ENCODE measurements at regions not wholly inside any gene's neighbourhood (a gene's known extent, or its start where the extent isn't known, plus 50 kb on each side); places are given as distances from the start of the nearest gene placed in this dataset.
"Not testable (repeated sequence)": the region's sequence is repeated elsewhere in the genome, so short reads cannot be mapped to it uniquely, and the experiment has no call there.

GRCh38 chrX:93868289-93868965 is 194.4 kb downstream of the FAM133A start:
- Histone ChIP-seq H3K27me3 (ENCODE audit: control insufficient read depth, insufficient read depth, low read length) (no peaks in the 10 kb centered on the region), H3K4me3 (ENCODE audit: low read depth, low read length) (no peak overlapping the region), H3K9me3 (ENCODE audit: control insufficient read depth in 2 of 2, low read length in 2 of 2) (no peaks in the 10 kb centered on the region), H3K4me1 (ENCODE audit: control insufficient read depth, insufficient read depth, low read length, poor library complexity, severe bottlenecking) (no peaks in the 10 kb centered on the region), H3K36me3 (ENCODE audit: control insufficient read depth, insufficient read depth, low read length) (no peaks in the 10 kb centered on the region), H3K27ac (ENCODE audit: insufficient read depth, low read length, poor library complexity, severe bottlenecking) (no peak overlapping the region)
- Mint-ChIP-seq H3K27ac (no peak overlapping the region), H3K4me1 (no peaks in the 10 kb centered on the region), H3K4me3 (no peak overlapping the region), H3K27me3 (no peaks in the 10 kb centered on the region), H3K36me3 (no peaks in the 10 kb centered on the region), H3K9me3 (peaks cover 0 to 2% (median 0%) of the 10 kb centered on the region in 7 donors)
- no peak for DNase-seq
- no peak for ATAC-seq (ENCODE audit: low read depth in 2 of 2)

GRCh38 chrX:93874554-93874953 is 200.5 kb downstream of the FAM133A start:
- Histone ChIP-seq H3K9me3 (ENCODE audit: control insufficient read depth in 2 of 2, low read length in 2 of 2) (no peaks in the 10 kb centered on the region), H3K36me3 (ENCODE audit: control insufficient read depth, insufficient read depth, low read length) (no peaks in the 10 kb centered on the region), H3K4me1 (ENCODE audit: control insufficient read depth, insufficient read depth, low read length, poor library complexity, severe bottlenecking) (no peaks in the 10 kb centered on the region), H3K27ac (ENCODE audit: insufficient read depth, low read length, poor library complexity, severe bottlenecking) (no peak overlapping the region), H3K4me3 (ENCODE audit: low read depth, low read length) (no peak overlapping the region), H3K27me3 (ENCODE audit: control insufficient read depth, insufficient read depth, low read length) (no peaks in the 10 kb centered on the region)
- Mint-ChIP-seq H3K9me3 (peaks cover 0 to 13% (median 4%) of the 10 kb centered on the region in 7 donors), H3K27me3 (no peaks in the 10 kb centered on the region), H3K36me3 (no peaks in the 10 kb centered on the region), H3K4me1 (no peaks in the 10 kb centered on the region), H3K27ac (no peak overlapping the region), H3K4me3 (no peak overlapping the region)
- no peak for ATAC-seq (ENCODE audit: low read depth in 2 of 2)
- DNase-seq: peak in 1 of 3 donors; percentile 6

GRCh38 chrX:93875621-93876282 is 201.7 kb downstream of the FAM133A start:
- Mint-ChIP-seq H3K9me3 (peaks cover 0 to 13% (median 4%) of the 10 kb centered on the region in 7 donors), H3K27me3 (no peaks in the 10 kb centered on the region), H3K27ac (no peak overlapping the region), H3K4me1 (no peaks in the 10 kb centered on the region), H3K36me3 (no peaks in the 10 kb centered on the region), H3K4me3 (no peak overlapping the region)
- no peak overlapping the region for H3K27ac ChIP-seq (ENCODE audit: insufficient read depth, low read length, poor library complexity, severe bottlenecking)
- no peaks in the 10 kb centered on the region for H3K27me3 ChIP-seq (ENCODE audit: control insufficient read depth, insufficient read depth, low read length)
- no peak overlapping the region for H3K4me3 ChIP-seq (ENCODE audit: low read depth, low read length)
- H3K36me3 ChIP-seq (ENCODE audit: control insufficient read depth, insufficient read depth, low read length): no peaks in the 10 kb centered on the region
- H3K9me3 ChIP-seq (ENCODE audit: control insufficient read depth in 2 of 2, low read length in 2 of 2): no peaks in the 10 kb centered on the region
- ATAC-seq (ENCODE audit: low read depth in 2 of 2): no peak
- DNase-seq: no peak
- H3K4me1 ChIP-seq (ENCODE audit: control insufficient read depth, insufficient read depth, low read length, poor library complexity, severe bottlenecking): no peaks in the 10 kb centered on the region

- not testable (repeated sequence) for H3K4me3 Mint-ChIP-seq; H3K27ac ChIP-seq (ENCODE audit: insufficient read depth, low read length, poor library complexity, severe bottlenecking); H3K27me3 Mint-ChIP-seq; H3K4me1 Mint-ChIP-seq; H3K9me3 Mint-ChIP-seq; H3K9me3 ChIP-seq (ENCODE audit: control insufficient read depth in 2 of 2, low read length in 2 of 2); ATAC-seq (ENCODE audit: low read depth in 2 of 2); H3K36me3 ChIP-seq (ENCODE audit: control insufficient read depth, insufficient read depth, low read length); H3K36me3 Mint-ChIP-seq; H3K27ac Mint-ChIP-seq; H3K4me1 ChIP-seq (ENCODE audit: control insufficient read depth, insufficient read depth, low read length, poor library complexity, severe bottlenecking); H3K27me3 ChIP-seq (ENCODE audit: control insufficient read depth, insufficient read depth, low read length); H3K4me3 ChIP-seq (ENCODE audit: low read depth, low read length); DNase-seq
These were observed 247.0 kb downstream of the FAM133A start for GRCh38 chrX:93921041-93921440.

- peaks cover 0 to 3% (median 0%) of the 10 kb centered on the region in 7 donors for H3K9me3 Mint-ChIP-seq
- no peak for ATAC-seq (ENCODE audit: low read depth in 2 of 2)
- H3K36me3 ChIP-seq (ENCODE audit: control insufficient read depth, insufficient read depth, low read length): no peaks in the 10 kb centered on the region
- no peaks in the 10 kb centered on the region for H3K9me3 ChIP-seq (ENCODE audit: control insufficient read depth in 2 of 2, low read length in 2 of 2)
- no peak overlapping the region for H3K27ac Mint-ChIP-seq
- no peaks in the 10 kb centered on the region for H3K4me1 Mint-ChIP-seq
- no peaks in the 10 kb centered on the region for H3K36me3 Mint-ChIP-seq
- DNase-seq: no peak
- no peaks in the 10 kb centered on the region for H3K27me3 ChIP-seq (ENCODE audit: control insufficient read depth, insufficient read depth, low read length)
- H3K4me3 ChIP-seq (ENCODE audit: low read depth, low read length): no peak overlapping the region
- H3K4me3 Mint-ChIP-seq: no peak overlapping the region
- H3K4me1 ChIP-seq (ENCODE audit: control insufficient read depth, insufficient read depth, low read length, poor library complexity, severe bottlenecking): no peaks in the 10 kb centered on the region
- H3K27me3 Mint-ChIP-seq: no peaks in the 10 kb centered on the region
- no peak overlapping the region for H3K27ac ChIP-seq (ENCODE audit: insufficient read depth, low read length, poor library complexity, severe bottlenecking)
These were observed 258.6 kb downstream of the FAM133A start for GRCh38 chrX:93932471-93933220.

- H3K4me1 ChIP-seq (ENCODE audit: control insufficient read depth, insufficient read depth, low read length, poor library complexity, severe bottlenecking): no peaks in the 10 kb centered on the region
- DNase-seq: no peak
- no peaks in the 10 kb centered on the region for H3K36me3 ChIP-seq (ENCODE audit: control insufficient read depth, insufficient read depth, low read length)
- Mint-ChIP-seq H3K4me1 (no peaks in the 10 kb centered on the region), H3K27ac (no peak overlapping the region), H3K36me3 (no peaks in the 10 kb centered on the region), H3K27me3 (no peaks in the 10 kb centered on the region), H3K9me3 (peaks cover 0 to 10% (median 3%) of the 10 kb centered on the region in 7 donors), H3K4me3 (no peak overlapping the region)
- no peaks in the 10 kb centered on the region for H3K27me3 ChIP-seq (ENCODE audit: control insufficient read depth, insufficient read depth, low read length)
- no peak overlapping the region for H3K27ac ChIP-seq (ENCODE audit: insufficient read depth, low read length, poor library complexity, severe bottlenecking)
- no peak for ATAC-seq (ENCODE audit: low read depth in 2 of 2)
- H3K9me3 ChIP-seq (ENCODE audit: control insufficient read depth in 2 of 2, low read length in 2 of 2): no peaks in the 10 kb centered on the region
- no peak overlapping the region for H3K4me3 ChIP-seq (ENCODE audit: low read depth, low read length)
These were observed 303.6 kb downstream of the FAM133A start for GRCh38 chrX:93977641-93978040.

GRCh38 chrX:93985344-93986307 is 311.6 kb downstream of the FAM133A start:
- Mint-ChIP-seq H3K4me3 (no peak overlapping the region), H3K27me3 (no peaks in the 10 kb centered on the region)
- H3K27ac ChIP-seq (ENCODE audit: insufficient read depth, low read length, poor library complexity, severe bottlenecking): no peak overlapping the region

More at GRCh38 chrX:93985344-93986307, 311.6 kb downstream of the FAM133A start:
- ATAC-seq (ENCODE audit: low read depth in 2 of 2) (no peak), DNase-seq (no peak)
- H3K4me1 ChIP-seq (ENCODE audit: control insufficient read depth, insufficient read depth, low read length, poor library complexity, severe bottlenecking): no peaks in the 10 kb centered on the region
- H3K27me3 ChIP-seq (ENCODE audit: control insufficient read depth, insufficient read depth, low read length): no peaks in the 10 kb centered on the region
- H3K4me3 ChIP-seq (ENCODE audit: low read depth, low read length): no peak overlapping the region
- H3K9me3 ChIP-seq (ENCODE audit: control insufficient read depth in 2 of 2, low read length in 2 of 2): peaks cover 0 to 2% of the 10 kb centered on the region in 2 experiments
- Mint-ChIP-seq H3K27ac (no peak overlapping the region), H3K9me3 (peaks cover 0 to 6% (median 4%) of the 10 kb centered on the region in 7 donors), H3K4me1 (no peaks in the 10 kb centered on the region), H3K36me3 (no peaks in the 10 kb centered on the region)
- H3K36me3 ChIP-seq (ENCODE audit: control insufficient read depth, insufficient read depth, low read length): no peaks in the 10 kb centered on the region
